ENCODE measurements at regions not wholly inside any gene's neighbourhood (a gene's known extent, or its start where the extent isn't known, plus 50 kb on each side); places are given as distances from the start of the nearest gene placed in this dataset.

DNA sequence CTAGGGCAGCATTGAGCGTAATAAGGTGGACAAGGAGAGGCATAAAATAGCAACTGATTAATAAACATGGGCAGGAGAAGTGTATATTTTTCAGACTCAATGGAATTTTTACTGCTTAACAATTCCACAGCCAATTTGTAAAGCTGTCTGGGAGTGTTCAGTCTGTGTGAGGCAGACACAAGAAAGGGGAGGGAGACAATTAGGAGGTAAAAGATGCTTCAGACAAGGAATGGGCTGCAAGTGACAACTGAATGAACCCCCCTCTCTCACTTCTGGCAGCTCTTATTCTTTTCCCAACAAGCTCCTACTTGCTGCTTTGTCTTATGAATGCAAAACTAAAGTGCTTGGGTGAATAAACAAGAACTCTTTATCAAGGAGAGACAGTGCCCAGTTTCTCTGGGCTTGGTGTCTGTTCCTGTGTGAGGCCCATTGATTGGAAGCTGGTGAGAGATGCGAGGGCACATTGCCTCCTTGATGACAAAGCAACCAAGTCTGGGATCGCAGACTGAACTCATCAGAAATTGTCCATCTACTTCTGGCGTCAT is 575.3 kb downstream of the RNF144B start:
- H2BK20ac ChIP-seq (ENCODE audit: low read depth, low read length), result no peak overlapping the region
- no peak overlapping the region for H2AFZ ChIP-seq (replicated peaks; ENCODE audit: low read length, poor library complexity)
- no peak for ATAC-seq (ENCODE audit: low read depth)
- WGBS, 2 experiments (ENCODE audit: extremely low coverage in 2 of 2, insufficient read length in 1 of 2), result no CpG with 5 or more reads among the region's 4 CpGs
- no peaks in the 10 kb centered on the region for H3K36me3 ChIP-seq (ENCODE audit: control insufficient read depth, insufficient read depth, low read length)
- dilution Hi-C loops (cut with HindIII; ENCODE audit: low sequenced_read_pairs, unreplicated experiment), result no loop called here
- no peak for DNase-seq
- no peak overlapping the region for H4K91ac ChIP-seq (ENCODE audit: insufficient read depth, low read depth, low read length)
- H2AK5ac ChIP-seq (ENCODE audit: low read depth, low read length), result no peak overlapping the region
- peaks cover 7% of the 10 kb centered on the region for H3K9me3 ChIP-seq (ENCODE audit: control insufficient read depth, insufficient read depth, low read length)
- H3K23ac ChIP-seq (ENCODE audit: low read depth, low read length), result no peak overlapping the region
- H2AK9ac ChIP-seq (replicated peaks; ENCODE audit: low read depth, low read length, poor library complexity), result no peak overlapping the region
- no peaks in the 10 kb centered on the region for H3K27me3 ChIP-seq (ENCODE audit: control insufficient read depth, insufficient read depth, low read length)
- ChIA-PET CTCF (no interaction called here), POLR2A (ENCODE audit: unreplicated experiment) (no interaction called here)
- no peaks in the 10 kb centered on the region for H3K4me1 ChIP-seq (ENCODE audit: control insufficient read depth, insufficient read depth, low read length)
- H3K4me3 ChIP-seq (ENCODE audit: insufficient read depth, low read depth, low read length), result no peak overlapping the region
- no peak overlapping the region for H4K8ac ChIP-seq (ENCODE audit: low read depth in 2 of 2, low read length in 2 of 2)
- H3K56ac ChIP-seq (ENCODE audit: extremely low read depth, insufficient read depth, low read length), result no peak overlapping the region
- no peak overlapping the region for H3K18ac ChIP-seq (ENCODE audit: low read depth, low read length)
- H2BK120ac ChIP-seq (ENCODE audit: low read depth, low read length), result no peak overlapping the region
- no peaks in the 10 kb centered on the region for H3K79me1 ChIP-seq (ENCODE audit: low read depth in 1 of 2, low read length in 2 of 2)
- no TSS peak for BruUV-seq (replicated peaks)
- intact Hi-C loops (cut with micrococcal nuclease), result no loop called here
- TF ChIP-seq FOS (IDR thresholded peaks at IDR 0.05; ENCODE audit: low read depth, low read length) (no peak), POLR2A (IDR thresholded peaks at IDR 0.05; ENCODE audit: low read depth, low read length) (no peak), CEBPB (IDR thresholded peaks at IDR 0.05; ENCODE audit: low read depth, low read length) (no peak), RFX5 (IDR thresholded peaks at IDR 0.05; ENCODE audit: low read depth, low read length) (no peak), MAZ (IDR thresholded peaks at IDR 0.05; ENCODE audit: borderline replicate concordance, low read depth, low read length) (no peak), NFE2L2 (IDR thresholded peaks at IDR 0.05; ENCODE audit: low read depth, low read length) (no peak), MXI1 (IDR thresholded peaks at IDR 0.05; ENCODE audit: borderline replicate concordance, low read depth, low read length) (no peak), MAFK (IDR thresholded peaks at IDR 0.05; ENCODE audit: low read depth, low read length) (no peak), RCOR1 (IDR thresholded peaks at IDR 0.05; ENCODE audit: insufficient replicate concordance, low read length) (no peak), CHD1 (IDR thresholded peaks at IDR 0.05; ENCODE audit: low read depth, low read length) (no peak), RAD21 (IDR thresholded peaks at IDR 0.05; ENCODE audit: low read length) (no peak)
- TF ChIP-seq, protein P1, sequence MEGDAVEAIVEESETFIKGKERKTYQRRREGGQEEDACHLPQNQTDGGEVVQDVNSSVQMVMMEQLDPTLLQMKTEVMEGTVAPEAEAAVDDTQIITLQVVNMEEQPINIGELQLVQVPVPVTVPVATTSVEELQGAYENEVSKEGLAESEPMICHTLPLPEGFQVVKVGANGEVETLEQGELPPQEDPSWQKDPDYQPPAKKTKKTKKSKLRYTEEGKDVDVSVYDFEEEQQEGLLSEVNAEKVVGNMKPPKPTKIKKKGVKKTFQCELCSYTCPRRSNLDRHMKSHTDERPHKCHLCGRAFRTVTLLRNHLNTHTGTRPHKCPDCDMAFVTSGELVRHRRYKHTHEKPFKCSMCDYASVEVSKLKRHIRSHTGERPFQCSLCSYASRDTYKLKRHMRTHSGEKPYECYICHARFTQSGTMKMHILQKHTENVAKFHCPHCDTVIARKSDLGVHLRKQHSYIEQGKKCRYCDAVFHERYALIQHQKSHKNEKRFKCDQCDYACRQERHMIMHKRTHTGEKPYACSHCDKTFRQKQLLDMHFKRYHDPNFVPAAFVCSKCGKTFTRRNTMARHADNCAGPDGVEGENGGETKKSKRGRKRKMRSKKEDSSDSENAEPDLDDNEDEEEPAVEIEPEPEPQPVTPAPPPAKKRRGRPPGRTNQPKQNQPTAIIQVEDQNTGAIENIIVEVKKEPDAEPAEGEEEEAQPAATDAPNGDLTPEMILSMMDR (conservative IDR thresholded peaks at IDR 0.05; ENCODE audit: low read depth, low read length), result no peak
- H3K4ac ChIP-seq (ENCODE audit: low read depth, low read length), result no peak overlapping the region
- H2BK15ac ChIP-seq (ENCODE audit: low read depth, low read length), result no peak overlapping the region
- no peak overlapping the region for H3K27ac ChIP-seq (ENCODE audit: insufficient read depth, low read length)
- no peaks in the 10 kb centered on the region for H3K9me1 ChIP-seq (ENCODE audit: insufficient read depth, low read length)
- H4K5ac ChIP-seq (ENCODE audit: low read depth, low read length), result no peak overlapping the region
- H2BK5ac ChIP-seq (ENCODE audit: low read depth, low read length, poor library complexity, severe bottlenecking), result no peak overlapping the region
- no peak overlapping the region for H3K9ac ChIP-seq (ENCODE audit: low read depth, low read length)
- no peak overlapping the region for H3K14ac ChIP-seq (replicated peaks; ENCODE audit: low read depth, low read length)
- H4K20me1 ChIP-seq (ENCODE audit: insufficient read depth, low read length), result no peaks in the 10 kb centered on the region
- in situ Hi-C loops (cut with MboI; ENCODE audit: low sequenced_read_pairs), result no loop called here
- no peak overlapping the region for H3K4me2 ChIP-seq (ENCODE audit: low read depth, low read length)

All from IMR-90 (cell line).